KBM-7 (cell line): ENCODE measurements at regions not wholly inside any gene's neighbourhood (a gene's known extent, or its start where the extent isn't known, plus 50 kb on each side); places are given as distances from the start of the nearest gene placed in this dataset.
"Not testable (repeated sequence)": the region's sequence is repeated elsewhere in the genome, so short reads cannot be mapped to it uniquely, and the experiment has no call there.

Experiments used
- DNase-seq: peaks from one replicate; pipeline ENCODE4 v3.0.0-alpha.2; 2015
- in situ Hi-C: fragments of 300-500 bp; cut with MboI; formaldehyde crosslinking; loops from 2 replicates; pipeline ENCODE4 v1.14.3; 2020; ENCODE audit warnings: low sequenced_read_pairs, low pct_unique_long_range_greater_than_20kb, mixed read lengths

GRCh38 chr18:77421546-77421945 lies 171.9 kb downstream of the GALR1 start:
- DNase-seq, in situ Hi-C loops: not testable (repeated sequence)

DNA sequence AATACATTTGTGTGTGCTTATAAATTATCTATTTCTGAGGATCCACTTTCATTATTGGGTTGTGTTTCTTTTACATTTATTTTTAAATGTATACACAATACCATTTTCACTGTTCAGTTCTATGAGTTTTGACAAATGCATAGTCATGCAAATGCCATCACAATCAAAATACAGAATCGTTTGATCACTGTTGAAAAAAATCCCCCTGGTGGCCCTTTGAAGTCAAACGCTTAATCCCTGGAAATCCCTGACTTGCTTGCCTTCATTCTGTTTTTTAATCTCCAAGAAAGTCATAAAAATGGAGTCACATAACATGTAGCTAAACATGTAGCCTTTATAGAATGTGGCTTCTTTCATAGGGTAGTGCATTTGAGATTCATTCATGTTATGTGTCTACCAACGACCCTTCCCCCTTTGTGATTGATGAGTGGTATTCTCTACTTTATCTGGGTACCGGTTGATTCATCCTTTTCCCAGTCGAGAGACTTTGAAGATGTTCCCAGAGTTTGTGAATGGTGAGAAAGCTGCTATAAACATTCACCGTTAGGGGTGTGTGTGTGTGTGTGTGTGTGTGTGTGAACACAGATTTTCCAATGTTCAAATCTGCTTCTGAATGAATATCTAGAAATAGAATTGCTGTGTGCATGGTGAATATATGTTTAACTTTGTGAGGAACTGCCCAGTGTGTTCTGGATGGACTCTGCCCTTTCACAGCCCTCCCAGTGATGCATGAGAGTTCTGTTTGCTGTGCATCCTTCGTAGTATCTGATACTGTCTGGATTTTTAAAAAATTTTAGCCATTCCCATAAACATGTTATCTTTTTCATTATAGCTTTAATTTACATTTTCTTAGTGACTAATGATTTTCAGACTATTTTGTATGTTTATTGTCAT lies 173.6 kb downstream of the GALR1 start:
- DNase-seq = no peak
- in situ Hi-C loops = no loop called here

- in situ Hi-C loops = no loop called here
These were observed 183.4 kb downstream of the GALR1 start for GRCh38 chr18:77433076-77433475.

GRCh38 chr18:77439888-77440287 lies 190.2 kb downstream of the GALR1 start:
- no peak for DNase-seq
- in situ Hi-C loops = no loop called here

More at GRCh38 chr18:77433076-77433475, 183.4 kb downstream of the GALR1 start:
- no peak for DNase-seq

- in situ Hi-C loops = no loop called here
- no peak for DNase-seq
These were observed 192.7 kb downstream of the GALR1 start for GRCh38 chr18:77442393-77442792.

DNA sequence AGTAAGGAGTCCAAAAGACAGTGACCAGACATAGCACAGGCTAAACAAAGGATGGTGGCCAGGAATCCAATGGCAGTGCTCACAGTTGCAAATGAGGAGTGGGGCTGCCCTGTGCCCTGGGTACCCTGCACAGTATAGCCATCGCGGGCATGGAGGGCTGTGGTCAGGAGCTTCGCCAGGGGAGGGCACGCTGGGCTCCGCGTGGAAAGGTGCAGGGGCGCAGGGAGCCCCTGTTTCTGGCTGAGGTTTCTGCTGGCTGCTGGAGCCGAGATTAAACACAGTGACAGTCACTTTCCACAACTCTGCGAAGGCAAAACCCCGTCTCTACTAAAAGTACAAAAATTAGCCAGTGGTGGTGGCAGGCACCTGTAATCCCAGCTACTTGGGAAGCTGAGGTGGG lies 194.7 kb downstream of the GALR1 start:
- DNase-seq = no peak
- in situ Hi-C loops = no loop called here

DNA sequence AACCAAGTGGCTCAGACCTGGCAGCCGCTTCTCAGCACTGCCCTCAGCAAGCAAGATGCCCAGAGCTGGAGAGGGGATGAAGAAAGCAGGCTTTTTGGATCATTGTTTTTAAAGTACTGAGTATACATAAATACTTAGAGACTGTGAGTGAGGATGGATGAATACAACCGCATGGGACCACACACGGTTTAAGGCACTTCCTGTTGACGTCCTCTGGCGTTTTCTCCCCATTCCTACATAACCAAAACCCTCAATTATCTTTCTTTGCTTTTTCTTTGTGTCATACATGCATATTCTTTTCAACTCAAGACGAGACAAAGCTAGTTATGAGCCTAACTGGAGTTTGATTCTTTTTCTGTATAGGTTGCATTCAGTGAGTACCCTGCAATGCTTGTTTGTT lies 198.4 kb downstream of the GALR1 start:
- DNase-seq = no peak

GRCh38 chr18:77455004-77455403 lies 205.4 kb downstream of the GALR1 start:
- in situ Hi-C loops = no loop called here
- no peak for DNase-seq

More for the DNA sequence above, 198.4 kb downstream of the GALR1 start:
- in situ Hi-C loops = no loop called here

- no peak for DNase-seq
- in situ Hi-C loops = no loop called here
These were observed 208.0 kb downstream of the GALR1 start for GRCh38 chr18:77457681-77458080.

DNA sequence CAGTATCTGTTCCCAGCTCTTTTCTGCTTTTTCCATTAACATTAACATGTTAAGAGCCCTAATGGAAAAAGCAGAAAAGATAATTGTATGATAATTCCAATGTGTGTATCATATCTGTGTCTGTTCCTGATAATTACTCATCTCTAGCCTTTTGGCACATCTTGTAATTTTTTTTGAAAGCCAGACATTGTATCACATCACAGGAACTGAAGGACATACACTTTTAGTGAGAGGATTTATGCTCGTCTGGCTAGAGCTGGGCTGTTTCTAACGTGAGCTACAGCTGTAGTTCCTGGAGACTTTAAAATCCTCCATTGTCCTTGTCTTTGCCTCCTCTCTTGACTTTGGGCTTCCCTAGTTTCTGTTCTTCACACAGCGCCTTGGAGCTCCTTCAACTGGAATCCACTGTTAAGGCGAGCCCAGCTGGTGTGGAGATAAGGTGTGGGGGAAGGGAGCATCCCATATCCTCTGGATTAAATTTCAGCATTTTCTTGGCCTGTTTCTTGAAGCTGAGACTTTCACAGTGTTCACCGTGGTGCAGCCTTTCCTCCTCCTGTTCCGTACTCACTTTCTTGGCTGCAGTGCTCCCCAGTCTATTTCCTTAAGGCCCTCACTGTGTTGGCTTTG lies 211.5 kb downstream of the GALR1 start:
- no peak for DNase-seq
- in situ Hi-C loops = no loop called here

DNA sequence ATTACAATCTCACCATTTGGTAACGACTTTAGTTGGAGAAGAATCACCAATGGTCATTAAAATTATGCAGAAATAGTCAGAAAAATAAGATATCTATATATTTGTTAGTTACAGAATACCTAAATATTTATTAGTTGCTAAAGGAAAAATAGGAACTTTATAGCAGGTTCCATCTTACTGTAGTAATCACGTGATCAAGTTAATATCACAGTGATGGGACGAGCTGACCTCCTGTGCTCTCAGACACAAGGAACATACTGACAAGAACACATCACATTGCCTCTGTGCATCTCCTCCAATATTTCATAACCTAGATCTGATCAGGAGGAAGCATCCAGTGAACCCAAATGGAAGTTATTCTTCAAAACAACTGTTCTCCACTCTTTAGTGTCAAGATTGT lies 215.3 kb downstream of the GALR1 start:
- DNase-seq = no peak
- in situ Hi-C loops = no loop called here

GRCh38 chr18:77466890-77467289 lies 217.2 kb downstream of the GALR1 start:
- DNase-seq = no peak
- in situ Hi-C loops = no loop called here

GRCh38 chr18:77469131-77469530 lies 219.5 kb downstream of the GALR1 start:
- no peak for DNase-seq
- in situ Hi-C loops = no loop called here

DNA sequence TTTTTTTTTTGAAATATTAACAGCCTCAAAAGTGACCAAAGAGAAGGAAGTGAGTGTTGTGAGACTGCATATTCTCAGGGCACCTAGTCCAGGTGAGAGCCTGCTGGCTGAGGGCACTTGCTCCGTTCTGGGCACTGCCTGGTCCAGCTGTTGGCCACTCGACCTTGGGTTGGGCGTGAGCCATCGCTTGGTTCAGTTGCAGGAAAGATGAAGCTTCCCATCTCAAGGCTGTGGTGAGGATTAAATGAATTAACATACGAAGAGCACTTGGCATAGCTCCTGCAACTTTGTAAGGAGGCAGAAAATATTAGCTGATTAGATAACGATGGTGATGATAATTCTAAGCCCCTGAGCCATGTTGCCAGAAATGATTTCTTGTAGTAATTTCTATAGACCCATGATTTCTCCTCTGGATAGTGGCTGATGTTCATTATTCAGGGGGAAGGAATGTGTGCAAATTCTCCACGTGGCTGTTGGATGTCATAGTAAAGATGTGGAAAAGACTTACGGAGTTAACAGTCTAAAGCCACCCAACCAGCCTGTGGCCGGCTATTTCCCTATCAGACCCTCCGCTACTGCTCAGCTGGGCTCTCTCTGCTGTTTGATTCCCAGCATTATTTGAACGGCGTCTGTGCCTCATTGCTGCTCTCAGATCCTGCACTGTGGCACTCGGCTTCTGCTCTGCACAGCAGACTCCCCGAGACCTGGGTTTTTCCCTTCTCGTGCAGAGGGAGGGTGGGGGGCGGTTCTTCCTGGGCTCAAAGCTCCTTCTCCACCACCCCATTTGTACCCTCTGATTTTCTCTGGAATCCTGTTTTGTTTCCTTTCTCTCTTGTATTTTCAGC lies 221.1 kb downstream of the GALR1 start:
- in situ Hi-C loops = no loop called here
- DNase-seq = no peak

DNA sequence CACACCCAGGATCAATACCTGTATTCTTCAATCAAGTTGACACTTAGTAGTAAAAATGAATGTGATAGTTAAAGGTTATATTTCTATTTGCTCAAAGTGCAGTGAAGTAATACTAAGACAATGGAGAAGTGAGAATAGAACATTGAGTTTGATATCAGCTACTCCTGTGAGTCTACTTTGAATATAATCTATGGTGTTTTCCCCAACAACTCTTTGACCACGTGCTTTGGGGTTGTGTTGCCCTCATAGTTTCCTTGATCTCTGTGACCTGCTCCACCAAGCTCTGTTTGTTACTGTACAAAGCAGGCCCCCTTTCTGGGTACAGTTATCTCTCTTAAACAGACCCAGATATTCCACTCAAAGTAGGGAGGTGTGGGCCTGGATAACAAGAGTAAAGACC lies 222.9 kb downstream of the GALR1 start:
- DNase-seq = no peak
- in situ Hi-C loops = no loop called here

DNA sequence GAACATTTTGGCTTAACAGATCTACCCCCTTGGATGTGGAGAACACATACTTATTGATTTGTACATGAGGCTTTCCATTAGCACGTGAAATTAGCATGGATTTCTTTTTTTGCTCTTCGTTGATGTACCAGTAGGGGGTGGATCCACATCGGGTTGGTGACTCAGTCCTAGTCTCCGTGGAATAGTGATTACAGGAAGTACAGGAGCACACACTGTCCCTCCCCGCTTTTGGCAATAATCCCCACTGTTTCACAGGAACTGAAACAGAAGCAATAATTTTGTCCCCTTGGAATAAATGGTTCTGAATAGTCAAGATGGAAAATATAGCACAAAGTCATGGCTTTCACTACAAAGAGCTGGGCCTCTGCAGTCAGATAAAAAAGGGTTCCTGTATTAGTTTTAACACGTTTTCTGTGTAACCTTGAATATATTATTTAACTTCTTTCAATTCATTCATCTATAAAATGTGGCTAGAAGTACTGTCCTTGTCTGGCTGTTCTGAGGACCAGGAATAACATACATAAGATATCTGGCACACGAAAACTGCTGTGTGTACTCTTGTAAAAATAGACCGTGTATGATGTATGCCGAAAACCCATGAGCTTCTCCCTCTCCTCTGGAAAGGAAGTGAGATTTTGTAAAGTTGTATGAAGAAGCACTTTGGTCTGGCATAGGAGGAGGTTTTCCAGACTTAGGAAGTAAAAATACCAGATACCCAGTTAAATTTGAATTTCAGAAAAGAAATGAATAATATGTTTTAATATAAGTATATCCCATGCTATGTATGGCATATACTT lies 229.2 kb downstream of the GALR1 start:
- in situ Hi-C loops = no loop called here
- DNase-seq = peak; percentile 23

- in situ Hi-C loops = no loop called here
- no peak for DNase-seq
These were observed 231.9 kb downstream of the GALR1 start for GRCh38 chr18:77481541-77481940.

GRCh38 chr18:77482190-77483085 lies 232.8 kb downstream of the GALR1 start:
- no peak for DNase-seq
- in situ Hi-C loops = no loop called here
